ENCODE measurements at regions not wholly inside any gene's neighbourhood (a gene's known extent, or its start where the extent isn't known, plus 50 kb on each side); places are given as distances from the start of the nearest gene placed in this dataset.

DNA sequence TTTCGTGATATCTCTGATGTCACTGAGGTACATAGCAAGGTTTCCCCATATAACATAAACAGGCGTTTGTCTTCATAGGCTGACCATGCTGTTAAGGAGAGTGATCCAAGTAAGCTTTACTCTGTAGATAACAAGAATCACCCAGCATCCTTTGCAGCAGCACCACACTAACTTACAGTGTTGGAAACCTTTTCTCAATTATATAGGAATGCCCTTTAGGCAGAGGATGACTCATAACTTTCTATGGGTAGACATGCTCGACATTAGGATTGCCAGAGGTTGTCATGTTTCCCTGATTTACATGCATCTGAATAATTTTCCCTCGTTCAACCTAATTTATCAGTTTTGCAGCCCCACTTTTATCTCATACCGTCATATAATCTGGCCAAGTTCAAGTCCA, 870.0 kb upstream of the CDH9 start:
- no peak for TF ChIP-seq CTCF (IDR thresholded peaks at IDR 0.05; ENCODE audit: low read depth, low read length)
- no peak for TF ChIP-seq POLR2A (IDR thresholded peaks at IDR 0.05; ENCODE audit: extremely low read depth, insufficient read length)
- TF ChIP-seq, protein P1, sequence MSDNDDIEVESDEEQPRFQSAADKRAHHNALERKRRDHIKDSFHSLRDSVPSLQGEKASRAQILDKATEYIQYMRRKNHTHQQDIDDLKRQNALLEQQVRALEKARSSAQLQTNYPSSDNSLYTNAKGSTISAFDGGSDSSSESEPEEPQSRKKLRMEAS (IDR thresholded peaks at IDR 0.05; ENCODE audit: low read depth, low read length): no peak
